ENCODE measurements at regions not wholly inside any gene's neighbourhood (a gene's known extent, or its start where the extent isn't known, plus 50 kb on each side); places are given as distances from the start of the nearest gene placed in this dataset.

- no peak for DNase-seq (ENCODE audit: extremely low spot score, insufficient read length, low read depth)
- FAIRE-seq: no peak
Observed at GRCh38 chr10:62541811-62542210, 167.6 kb downstream of the ZNF365 start.

- no peak for FAIRE-seq
Observed at GRCh38 chr10:62543571-62544355, 169.6 kb downstream of the ZNF365 start.

GRCh38 chr10:62545160-62546066, 171.2 kb downstream of the ZNF365 start:
- no peak for DNase-seq (ENCODE audit: extremely low spot score, insufficient read length, low read depth)
- no peak for FAIRE-seq

More at GRCh38 chr10:62543571-62544355, 169.6 kb downstream of the ZNF365 start:
- no peak for DNase-seq (ENCODE audit: extremely low spot score, insufficient read length, low read depth)

- no peak for DNase-seq (ENCODE audit: extremely low spot score, insufficient read length, low read depth)
- no peak for FAIRE-seq
Observed at GRCh38 chr10:62548686-62549085, 174.5 kb downstream of the ZNF365 start.

GRCh38 chr10:62550173-62550572, 176.0 kb downstream of the ZNF365 start:
- no peak for FAIRE-seq

GRCh38 chr10:62554632-62555199, 180.5 kb downstream of the ZNF365 start:
- DNase-seq (ENCODE audit: extremely low spot score, insufficient read length, low read depth): peak; percentile 9
- peak; percentile 87 for FAIRE-seq

More at GRCh38 chr10:62550173-62550572, 176.0 kb downstream of the ZNF365 start:
- no peak for DNase-seq (ENCODE audit: extremely low spot score, insufficient read length, low read depth)

- DNase-seq (ENCODE audit: extremely low spot score, insufficient read length, low read depth) (no peak), FAIRE-seq (no peak)
Observed at GRCh38 chr10:62559481-62560200, 185.5 kb downstream of the ZNF365 start.

- FAIRE-seq (no peak), DNase-seq (ENCODE audit: extremely low spot score, insufficient read length, low read depth) (no peak)
Observed at GRCh38 chr10:62560201-62560819, 186.1 kb downstream of the ZNF365 start.

GRCh38 chr10:62561151-62561550, 187.0 kb downstream of the ZNF365 start:
- FAIRE-seq (no peak), DNase-seq (ENCODE audit: extremely low spot score, insufficient read length, low read depth) (no peak)

GRCh38 chr10:62562101-62562500, 187.9 kb downstream of the ZNF365 start:
- FAIRE-seq (peak; percentile 45), DNase-seq (ENCODE audit: extremely low spot score, insufficient read length, low read depth) (no peak)

- DNase-seq (ENCODE audit: extremely low spot score, insufficient read length, low read depth) (no peak), FAIRE-seq (peak; percentile 15)
Observed at GRCh38 chr10:62562795-62563194, 188.6 kb downstream of the ZNF365 start.

- FAIRE-seq: no peak
- DNase-seq (ENCODE audit: extremely low spot score, insufficient read length, low read depth): no peak
Observed at GRCh38 chr10:62573929-62574328, 199.8 kb downstream of the ZNF365 start.

GRCh38 chr10:62577076-62577475, 202.9 kb downstream of the ZNF365 start:
- FAIRE-seq (no peak), DNase-seq (ENCODE audit: extremely low spot score, insufficient read length, low read depth) (no peak)

GRCh38 chr10:62577666-62578291, 203.6 kb downstream of the ZNF365 start:
- DNase-seq (ENCODE audit: extremely low spot score, insufficient read length, low read depth): no peak
- FAIRE-seq: no peak

GRCh38 chr10:62578301-62578700, 204.1 kb downstream of the ZNF365 start:
- no peak for DNase-seq (ENCODE audit: extremely low spot score, insufficient read length, low read depth)
- no peak for FAIRE-seq

- DNase-seq (ENCODE audit: extremely low spot score, insufficient read length, low read depth): no peak
- FAIRE-seq: no peak
Observed at GRCh38 chr10:62578916-62579315, 204.7 kb downstream of the ZNF365 start.

GRCh38 chr10:62580396-62580795, 206.2 kb downstream of the ZNF365 start:
- FAIRE-seq: no peak
- no peak for DNase-seq (ENCODE audit: extremely low spot score, insufficient read length, low read depth)

GRCh38 chr10:62581351-62581750, 207.2 kb downstream of the ZNF365 start:
- no peak for FAIRE-seq

GRCh38 chr10:62582101-62582705, 208.0 kb downstream of the ZNF365 start:
- no peak for FAIRE-seq
- no peak for DNase-seq (ENCODE audit: extremely low spot score, insufficient read length, low read depth)

More at GRCh38 chr10:62581351-62581750, 207.2 kb downstream of the ZNF365 start:
- DNase-seq (ENCODE audit: extremely low spot score, insufficient read length, low read depth): no peak
